ENCODE measurements at regions not wholly inside any gene's neighbourhood (a gene's known extent, or its start where the extent isn't known, plus 50 kb on each side); places are given as distances from the start of the nearest gene placed in this dataset.

GRCh38 chr6:24994812-24995211 is 59.1 kb upstream of the RIPOR2 start:
- TF ChIP-seq, protein P1, sequence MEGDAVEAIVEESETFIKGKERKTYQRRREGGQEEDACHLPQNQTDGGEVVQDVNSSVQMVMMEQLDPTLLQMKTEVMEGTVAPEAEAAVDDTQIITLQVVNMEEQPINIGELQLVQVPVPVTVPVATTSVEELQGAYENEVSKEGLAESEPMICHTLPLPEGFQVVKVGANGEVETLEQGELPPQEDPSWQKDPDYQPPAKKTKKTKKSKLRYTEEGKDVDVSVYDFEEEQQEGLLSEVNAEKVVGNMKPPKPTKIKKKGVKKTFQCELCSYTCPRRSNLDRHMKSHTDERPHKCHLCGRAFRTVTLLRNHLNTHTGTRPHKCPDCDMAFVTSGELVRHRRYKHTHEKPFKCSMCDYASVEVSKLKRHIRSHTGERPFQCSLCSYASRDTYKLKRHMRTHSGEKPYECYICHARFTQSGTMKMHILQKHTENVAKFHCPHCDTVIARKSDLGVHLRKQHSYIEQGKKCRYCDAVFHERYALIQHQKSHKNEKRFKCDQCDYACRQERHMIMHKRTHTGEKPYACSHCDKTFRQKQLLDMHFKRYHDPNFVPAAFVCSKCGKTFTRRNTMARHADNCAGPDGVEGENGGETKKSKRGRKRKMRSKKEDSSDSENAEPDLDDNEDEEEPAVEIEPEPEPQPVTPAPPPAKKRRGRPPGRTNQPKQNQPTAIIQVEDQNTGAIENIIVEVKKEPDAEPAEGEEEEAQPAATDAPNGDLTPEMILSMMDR (IDR thresholded peaks at IDR 0.05; ENCODE audit: insufficient read depth, low read length, severe bottlenecking): peak; percentile 18
- FAIRE-seq (no peak), DNase-seq (ENCODE audit: low read depth) (no peak)
- H3K4me3 ChIP-seq (ENCODE audit: low read depth, low read length): no peak overlapping the region
- no peaks in the 10 kb centered on the region for H3K27me3 ChIP-seq (ENCODE audit: control insufficient read depth, insufficient read depth, low read length)
- no peaks in the 10 kb centered on the region for H3K36me3 ChIP-seq (ENCODE audit: control insufficient read depth, insufficient read depth, low read length)

GRCh38 chr6:24995270-24995669 is 59.5 kb upstream of the RIPOR2 start:
- DNase-seq (ENCODE audit: low read depth): no peak
- TF ChIP-seq, protein P1 (IDR thresholded peaks at IDR 0.05; ENCODE audit: insufficient read depth, low read length, severe bottlenecking): no peak
- Histone ChIP-seq H3K36me3 (ENCODE audit: control insufficient read depth, insufficient read depth, low read length) (no peaks in the 10 kb centered on the region), H3K4me3 (ENCODE audit: low read depth, low read length) (no peak overlapping the region), H3K27me3 (ENCODE audit: control insufficient read depth, insufficient read depth, low read length) (no peaks in the 10 kb centered on the region)
- no peak for FAIRE-seq

GRCh38 chr6:24996269-24996836 is 60.6 kb upstream of the RIPOR2 start:
- H3K4me3 ChIP-seq (ENCODE audit: low read depth, low read length): no peak overlapping the region
- TF ChIP-seq, protein P1 (IDR thresholded peaks at IDR 0.05; ENCODE audit: insufficient read depth, low read length, severe bottlenecking): no peak
- no peaks in the 10 kb centered on the region for H3K36me3 ChIP-seq (ENCODE audit: control insufficient read depth, insufficient read depth, low read length)
- FAIRE-seq: no peak
- no peak for DNase-seq (ENCODE audit: low read depth)
- H3K27me3 ChIP-seq (ENCODE audit: control insufficient read depth, insufficient read depth, low read length): no peaks in the 10 kb centered on the region

GRCh38 chr6:24997231-24997630 is 61.5 kb upstream of the RIPOR2 start:
- FAIRE-seq (no peak), DNase-seq (ENCODE audit: low read depth) (no peak)
- Histone ChIP-seq H3K27me3 (ENCODE audit: control insufficient read depth, insufficient read depth, low read length) (no peaks in the 10 kb centered on the region), H3K36me3 (ENCODE audit: control insufficient read depth, insufficient read depth, low read length) (no peaks in the 10 kb centered on the region), H3K4me3 (ENCODE audit: low read depth, low read length) (no peak overlapping the region)
- TF ChIP-seq, protein P1 (IDR thresholded peaks at IDR 0.05; ENCODE audit: insufficient read depth, low read length, severe bottlenecking): no peak

DNA sequence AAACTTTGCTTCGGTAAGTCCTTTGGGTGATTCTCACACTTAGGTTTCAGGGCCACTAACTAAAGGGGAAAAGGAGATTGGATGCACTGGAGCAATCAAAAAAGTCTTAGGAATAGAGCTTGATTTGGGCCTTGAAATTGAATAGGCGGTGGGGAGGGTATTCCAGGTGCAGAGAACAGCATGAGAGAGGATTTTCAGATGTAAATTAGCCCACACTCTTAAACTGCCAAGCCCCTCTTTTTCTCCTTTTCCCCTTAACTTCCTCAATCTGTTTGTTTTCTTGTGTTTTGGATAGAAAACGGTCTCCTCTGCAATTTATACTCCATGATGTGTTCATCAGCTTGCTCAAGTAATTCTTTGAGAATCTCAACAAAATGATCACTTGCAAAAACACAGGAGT is 62.1 kb upstream of the RIPOR2 start:
- Histone ChIP-seq H3K4me3 (ENCODE audit: low read depth, low read length) (no peak overlapping the region), H3K36me3 (ENCODE audit: control insufficient read depth, insufficient read depth, low read length) (no peaks in the 10 kb centered on the region), H3K27me3 (ENCODE audit: control insufficient read depth, insufficient read depth, low read length) (no peaks in the 10 kb centered on the region)
- TF ChIP-seq, protein P1 (IDR thresholded peaks at IDR 0.05; ENCODE audit: insufficient read depth, low read length, severe bottlenecking): no peak
- FAIRE-seq (no peak), DNase-seq (ENCODE audit: low read depth) (no peak)

Measured in bronchial epithelial cell (primary cell).